COR-L47 (cell line): ENCODE measurements at regions not wholly inside any gene's neighbourhood (a gene's known extent, or its start where the extent isn't known, plus 50 kb on each side); places are given as distances from the start of the nearest gene placed in this dataset.
"Not testable (repeated sequence)": the region's sequence is repeated elsewhere in the genome, so short reads cannot be mapped to it uniquely, and the experiment has no call there.

Experiments
- DNase-seq: peaks from one replicate; lab custom pipeline; 2025; lab: John Stamatoyannopoulos, UW

DNA sequence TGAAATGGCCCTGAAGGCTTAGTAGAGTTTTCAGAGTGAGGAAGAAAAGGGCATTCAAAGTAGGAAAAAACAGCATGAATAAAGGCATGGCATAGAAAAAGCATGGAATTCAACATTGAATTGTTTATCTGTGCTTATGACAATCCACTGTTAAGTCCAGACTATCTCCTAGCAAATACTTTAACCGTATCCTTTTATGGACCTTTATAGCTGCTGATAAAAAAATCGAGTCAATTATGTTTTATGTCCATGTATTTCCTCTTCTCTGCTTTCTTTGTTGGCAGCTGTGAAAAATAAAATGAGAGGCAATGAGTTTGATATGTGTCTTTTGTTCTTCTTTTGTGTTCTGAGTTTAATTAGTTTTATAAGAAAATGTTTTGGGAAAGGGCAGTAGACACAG lies 70.4 kb downstream of the TDRD15 start:
- no peak for DNase-seq

DNA sequence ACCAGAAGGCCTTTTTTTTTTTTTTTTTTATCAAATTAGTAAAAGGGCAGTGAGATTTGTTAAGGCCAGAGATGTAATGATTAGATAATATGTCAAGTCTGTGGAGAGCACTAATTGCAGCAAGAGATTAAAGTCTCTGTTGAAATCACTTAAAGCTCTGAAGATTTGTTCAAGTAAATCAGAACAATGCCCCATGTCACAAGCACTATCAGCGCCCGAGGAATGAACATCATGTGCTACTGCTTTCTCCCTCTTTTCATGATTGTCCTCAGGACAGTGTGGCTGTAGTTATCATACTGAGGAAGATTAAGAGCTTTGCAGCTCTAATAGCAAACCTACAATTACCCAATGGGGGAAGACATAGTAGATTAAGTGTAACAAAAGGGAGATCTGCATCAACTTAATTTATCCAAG lies 71.1 kb downstream of the TDRD15 start:
- DNase-seq: no peak

DNA sequence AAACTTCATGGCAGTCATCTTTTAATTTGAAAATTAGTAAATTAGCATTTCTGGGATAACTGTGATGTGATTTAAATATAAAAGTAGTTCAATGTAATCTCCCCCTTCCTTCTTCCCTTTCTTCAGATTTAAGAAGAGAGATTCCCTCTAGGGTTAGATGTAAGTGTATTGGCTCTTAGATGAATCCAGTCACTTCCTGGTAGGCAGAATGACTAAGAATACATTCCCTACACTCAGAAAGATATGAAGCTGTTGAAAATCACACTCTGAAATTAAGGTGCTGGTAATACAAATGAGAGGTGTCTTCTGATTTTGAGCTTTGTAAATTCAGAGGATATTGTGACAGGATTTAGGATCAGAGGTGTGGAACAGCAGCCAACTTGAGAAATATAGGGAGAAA lies 71.6 kb downstream of the TDRD15 start:
- no peak for DNase-seq

DNA sequence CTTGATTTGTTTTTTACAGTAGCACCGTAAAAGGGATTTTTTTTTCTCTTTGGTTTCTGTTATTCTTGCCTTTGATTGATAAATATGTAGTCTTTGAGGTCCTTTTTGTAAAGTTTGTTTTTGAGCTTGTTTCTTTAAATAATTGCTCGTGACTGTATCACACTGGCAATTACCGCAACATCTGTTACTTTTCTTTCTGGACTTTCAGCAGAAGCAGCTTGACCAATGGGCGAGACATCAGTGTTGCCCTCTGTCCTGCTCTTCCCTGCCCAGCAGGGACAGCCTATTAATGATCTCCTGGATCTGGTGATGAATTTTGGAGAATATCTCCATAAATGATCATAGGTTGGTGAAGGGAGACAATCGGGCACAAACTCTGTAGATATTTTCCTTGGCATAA lies 74.9 kb downstream of the TDRD15 start:
- no peak for DNase-seq

DNA sequence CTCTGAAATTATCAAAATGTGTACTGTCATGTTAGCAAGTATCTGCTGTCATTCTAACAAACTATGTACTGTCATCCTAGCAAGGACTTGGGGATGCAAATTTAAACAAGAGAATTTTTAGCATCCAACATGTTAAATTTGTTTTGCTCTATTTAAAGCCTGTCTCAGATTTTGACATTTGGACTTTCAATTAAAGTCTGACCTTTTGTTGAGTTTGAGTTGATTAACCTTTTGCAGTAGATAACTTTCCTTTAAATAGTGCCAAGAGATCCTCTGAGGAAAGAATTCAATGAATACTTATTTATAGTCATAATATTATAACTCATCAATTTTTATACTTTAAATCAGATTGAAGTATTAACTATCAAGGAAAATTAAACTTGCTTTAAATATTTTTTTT lies 80.2 kb downstream of the TDRD15 start:
- no peak for DNase-seq

DNA sequence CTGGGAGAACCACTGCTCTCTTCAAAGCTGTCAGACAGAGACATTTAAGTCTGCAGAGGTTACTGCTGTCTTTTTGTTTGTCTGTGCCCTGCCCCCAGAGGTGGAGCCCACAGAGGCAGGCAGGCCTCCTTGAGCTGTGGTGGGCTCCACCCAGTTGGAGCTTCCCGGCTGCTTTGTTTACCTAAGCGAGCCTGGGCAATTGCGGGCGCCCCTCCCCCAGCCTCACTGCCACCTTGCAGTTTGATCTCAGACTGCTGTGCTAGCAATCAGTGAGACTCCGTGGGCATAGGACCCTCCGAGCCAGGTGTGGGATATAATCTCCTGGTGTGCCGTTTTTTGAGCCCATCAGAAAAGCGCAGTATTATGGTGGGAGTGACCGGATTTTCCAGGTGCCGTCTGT lies 90.3 kb downstream of the TDRD15 start:
- DNase-seq: not testable (repeated sequence)

DNA sequence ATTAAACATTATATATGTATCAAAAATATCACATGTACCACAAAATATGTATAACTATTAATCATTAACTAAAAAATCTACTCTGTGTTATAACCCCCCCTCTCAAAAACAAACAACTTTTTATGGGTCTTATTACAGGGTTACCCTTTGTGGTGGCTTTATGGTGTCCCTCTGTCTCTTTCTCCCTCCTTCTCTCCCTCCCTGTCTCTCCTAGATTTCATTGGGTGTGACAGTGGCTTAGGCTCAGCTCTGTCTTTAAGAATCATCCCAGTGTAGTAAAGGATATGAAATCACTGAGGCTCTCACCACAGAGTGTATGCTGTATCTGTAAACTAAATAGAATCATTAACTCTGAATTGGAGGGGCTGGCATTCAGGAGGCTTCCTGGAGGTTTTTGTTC lies 93.7 kb downstream of the TDRD15 start:
- DNase-seq: no peak

DNA sequence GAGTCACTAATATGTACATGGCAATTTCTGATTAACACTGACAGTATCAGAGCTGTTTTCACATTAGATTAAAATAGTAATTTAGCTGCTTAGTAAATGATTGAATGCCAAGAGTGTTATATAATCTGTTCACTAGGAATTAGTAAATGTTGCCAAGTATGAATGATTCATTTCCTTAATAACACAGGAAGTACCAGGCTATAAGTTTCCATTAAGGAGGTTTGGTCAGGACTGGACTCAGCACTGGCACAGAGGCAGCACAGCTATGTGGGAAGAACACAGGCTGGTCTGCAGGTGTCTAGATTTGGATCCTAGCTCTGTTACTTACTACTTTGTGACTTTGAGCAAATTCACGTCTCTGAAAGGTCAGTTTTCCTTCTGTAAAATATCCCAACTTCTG lies 97.2 kb downstream of the TDRD15 start:
- DNase-seq: no peak

DNA sequence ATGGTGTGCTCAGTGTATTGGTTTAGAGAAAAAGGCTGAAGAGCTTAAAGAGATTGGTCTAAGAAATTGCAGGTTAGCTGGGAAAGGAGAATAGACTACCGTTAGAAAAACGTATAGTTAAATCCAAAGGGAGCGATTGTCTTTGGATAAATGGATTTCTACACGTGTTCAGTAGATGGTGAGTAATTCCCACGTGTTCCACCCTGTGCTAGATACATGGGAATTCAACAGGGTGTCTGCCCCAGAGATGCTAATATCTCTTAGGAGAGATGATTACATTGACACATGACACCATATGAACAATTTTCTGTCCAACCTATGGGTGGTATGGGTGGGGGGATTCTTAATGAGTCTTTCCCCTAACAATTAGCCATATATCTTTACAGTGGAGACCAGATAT lies 99.8 kb downstream of the TDRD15 start:
- no peak for DNase-seq

DNA sequence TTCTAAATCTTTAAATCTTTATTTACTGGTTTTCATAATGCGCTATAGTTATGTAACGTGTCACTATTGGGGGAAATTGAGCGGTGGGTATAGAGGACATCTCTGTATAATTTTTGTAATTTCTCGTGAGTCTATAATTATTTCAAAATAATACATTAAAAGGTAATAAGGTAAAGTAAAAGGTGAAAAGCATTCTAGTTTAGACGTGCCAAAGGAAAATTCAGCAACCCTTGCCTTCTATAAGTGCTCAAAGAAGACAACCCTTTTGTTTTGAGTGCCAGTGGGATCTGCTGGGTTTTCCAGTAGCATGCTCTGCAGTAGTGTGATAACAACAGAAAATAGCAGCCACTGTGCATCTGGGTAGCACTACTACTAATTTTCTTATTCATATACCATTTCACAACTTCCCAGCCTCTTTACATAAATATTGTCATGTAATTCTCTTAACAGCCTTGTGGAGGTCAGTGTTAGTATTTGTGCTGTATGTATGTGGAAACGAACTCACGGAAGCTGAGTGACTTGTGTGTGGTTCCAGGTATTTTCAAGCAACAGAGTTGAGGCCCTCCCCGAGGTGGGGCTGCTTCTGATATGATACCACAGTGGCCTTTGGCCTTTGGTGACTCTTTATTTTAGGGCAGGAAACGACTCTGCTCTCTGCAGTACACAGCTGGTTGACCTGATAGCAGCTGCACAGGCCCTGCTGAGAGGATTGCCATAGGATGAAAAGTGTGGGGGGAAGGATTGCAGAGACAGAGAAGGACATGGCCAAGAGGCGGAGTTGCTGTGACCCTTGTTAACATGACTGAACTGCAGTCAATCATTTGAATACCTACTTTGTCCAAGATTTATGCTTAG lies 104.5 kb downstream of the TDRD15 start:
- no peak for DNase-seq

DNA sequence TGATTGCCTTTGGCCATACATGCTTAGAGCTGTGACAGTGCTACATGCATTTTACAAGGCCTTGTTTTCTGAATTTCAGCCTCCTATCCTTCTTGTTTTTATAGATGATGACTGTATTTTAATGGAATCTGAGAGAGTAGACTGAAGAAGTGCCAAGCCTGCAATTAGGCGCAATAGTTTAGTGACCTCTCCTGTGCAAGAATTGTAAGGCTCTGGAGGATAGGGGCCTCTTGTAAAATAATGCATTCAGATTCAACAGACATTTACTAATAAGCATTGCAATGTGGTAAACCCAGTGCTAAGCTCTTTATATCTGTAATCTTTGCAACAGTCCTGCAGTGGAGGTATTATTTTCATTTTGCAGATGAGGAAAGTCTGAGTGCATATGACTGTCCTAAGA lies 105.5 kb downstream of the TDRD15 start:
- no peak for DNase-seq

DNA sequence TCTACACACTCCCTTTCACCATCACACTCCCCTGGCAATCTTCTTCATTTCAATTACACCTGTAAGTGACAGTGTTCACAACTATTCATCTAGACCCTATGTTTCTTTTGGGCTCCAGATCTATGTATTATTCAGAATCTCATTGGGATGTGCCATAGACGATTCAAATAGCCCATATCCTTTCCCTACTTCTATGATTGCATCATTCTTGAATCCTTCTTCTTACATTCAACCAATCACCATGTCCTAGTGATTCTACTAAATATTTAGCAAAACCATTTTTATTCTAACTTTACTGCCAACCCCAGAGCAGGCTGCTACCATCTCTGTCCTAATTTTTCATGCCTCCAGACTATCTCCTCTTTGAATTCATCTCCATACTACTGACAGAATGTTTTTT lies 106.4 kb downstream of the TDRD15 start:
- no peak for DNase-seq

DNA sequence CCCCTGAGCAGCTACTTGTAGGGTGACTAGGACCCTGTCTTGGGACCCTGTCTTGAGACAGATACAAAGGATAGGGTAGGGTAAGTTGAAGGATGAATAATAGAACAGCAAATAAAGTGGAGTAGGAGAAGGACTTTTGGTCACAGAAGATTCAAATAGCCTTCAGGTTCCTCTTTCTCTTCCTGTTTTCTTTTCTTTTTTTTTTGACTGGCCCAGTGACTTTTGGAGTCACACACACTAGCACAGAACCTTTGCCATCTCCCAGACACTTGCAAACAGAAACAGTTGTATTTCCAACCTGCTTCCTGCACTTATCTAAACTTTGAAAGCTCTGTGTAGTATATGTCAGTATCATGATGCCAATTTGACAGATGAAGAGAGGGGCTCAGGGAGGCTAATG lies 108.2 kb downstream of the TDRD15 start:
- no peak for DNase-seq

DNA sequence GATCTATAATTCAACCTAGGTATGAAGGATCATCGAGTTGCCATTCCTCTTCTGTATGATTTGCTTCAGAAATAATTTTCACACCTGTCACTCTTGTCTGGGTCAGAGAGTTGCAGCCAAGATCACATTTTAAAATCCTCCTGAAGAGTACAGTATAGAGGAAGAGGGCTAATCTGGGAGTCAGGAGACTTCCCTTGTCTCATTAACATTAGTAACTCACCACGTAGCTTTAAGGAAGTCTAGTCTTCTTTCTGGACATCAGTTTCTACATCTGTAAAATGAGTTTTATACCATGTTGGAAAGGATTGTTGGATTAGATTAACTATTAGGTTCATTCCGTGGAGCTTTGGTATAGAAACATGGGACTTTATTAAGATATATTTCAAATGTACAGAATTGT lies 109.4 kb downstream of the TDRD15 start:
- no peak for DNase-seq

DNA sequence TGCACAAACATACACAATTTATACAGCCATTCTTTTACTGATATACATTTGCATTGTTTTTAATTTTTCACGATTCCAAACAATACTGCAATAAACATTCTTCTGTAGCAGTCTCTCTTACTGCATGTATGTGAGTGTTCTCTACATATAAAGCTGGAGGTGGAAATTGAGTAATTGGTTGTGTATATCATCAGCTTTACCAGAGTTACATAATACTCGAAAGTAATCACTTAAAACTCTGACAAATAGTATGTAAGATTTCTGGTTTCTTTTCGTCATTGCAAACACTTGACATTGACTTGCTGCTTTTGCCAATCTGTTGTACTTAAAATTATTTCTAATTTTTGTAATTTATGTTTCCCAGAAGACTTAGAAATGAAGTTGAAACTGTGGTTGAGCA lies 110.2 kb downstream of the TDRD15 start:
- DNase-seq: no peak

DNA sequence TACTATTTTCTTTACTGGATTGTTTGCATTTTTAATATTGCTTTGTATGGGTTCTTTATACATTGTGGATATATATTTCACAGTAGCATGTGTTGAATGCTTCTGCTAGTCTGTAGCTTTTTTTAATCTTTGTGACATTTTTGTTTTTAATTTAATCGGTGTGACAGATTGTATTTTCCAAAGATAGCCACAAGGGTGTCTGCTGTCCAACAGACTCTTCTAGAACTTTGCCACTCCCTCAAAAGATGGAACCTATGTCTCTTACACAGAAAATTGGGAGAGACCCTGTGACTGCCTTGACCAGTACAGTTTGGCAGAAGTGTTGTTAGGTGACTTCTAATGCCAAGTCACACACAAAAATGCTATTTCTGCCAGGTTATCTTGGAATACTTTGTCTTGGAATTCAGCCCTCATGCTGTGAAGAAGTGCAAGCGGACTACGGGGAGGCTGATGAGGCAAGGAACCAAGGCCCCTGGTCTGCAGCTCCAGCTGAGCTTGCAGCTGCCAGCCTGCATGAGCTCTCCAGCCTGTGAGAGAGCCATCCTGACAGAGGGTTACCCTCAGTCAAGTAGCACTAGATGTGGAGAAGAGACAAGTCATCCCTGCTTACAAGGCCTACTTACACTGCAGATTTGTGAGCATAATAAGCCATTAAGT lies 110.8 kb downstream of the TDRD15 start:
- DNase-seq: no peak

DNA sequence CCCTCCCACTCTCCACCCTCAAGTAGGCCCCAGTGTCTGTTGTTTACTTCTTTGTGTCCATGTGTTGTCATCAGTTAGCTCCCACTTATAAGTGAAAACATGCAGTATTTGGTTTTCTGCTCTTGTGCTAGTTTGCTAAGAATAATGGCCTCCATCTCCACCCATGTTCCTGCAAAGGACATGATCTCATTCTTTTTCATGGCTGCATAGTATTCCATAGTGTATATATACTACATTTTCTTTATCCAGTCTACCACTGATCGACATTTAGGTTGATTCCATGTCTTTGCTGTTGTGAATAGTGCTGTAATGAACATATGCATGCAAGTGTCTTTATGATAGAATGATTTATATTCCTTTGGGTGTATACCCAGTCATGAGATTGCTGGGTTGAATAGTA lies 116.0 kb downstream of the TDRD15 start:
- DNase-seq: not testable (repeated sequence)

DNA sequence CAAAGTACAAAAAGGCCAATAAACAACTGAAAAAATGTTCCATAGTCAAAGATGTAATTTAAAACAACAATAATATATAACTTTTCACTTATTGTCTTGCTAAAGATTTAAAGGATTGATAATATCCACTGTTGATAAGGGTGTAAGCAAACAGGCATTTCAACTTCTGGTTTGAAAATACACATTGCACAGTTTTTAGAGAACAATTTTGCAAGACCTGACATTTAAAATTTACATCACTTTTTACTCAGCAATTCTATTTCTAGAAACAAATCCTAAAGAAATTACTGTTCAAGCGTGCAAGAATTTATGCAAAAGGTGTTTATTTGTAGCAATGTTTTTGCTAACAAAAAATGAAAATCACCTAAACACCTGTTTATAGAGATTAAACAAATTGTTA lies 120.4 kb downstream of the TDRD15 start:
- no peak for DNase-seq

DNA sequence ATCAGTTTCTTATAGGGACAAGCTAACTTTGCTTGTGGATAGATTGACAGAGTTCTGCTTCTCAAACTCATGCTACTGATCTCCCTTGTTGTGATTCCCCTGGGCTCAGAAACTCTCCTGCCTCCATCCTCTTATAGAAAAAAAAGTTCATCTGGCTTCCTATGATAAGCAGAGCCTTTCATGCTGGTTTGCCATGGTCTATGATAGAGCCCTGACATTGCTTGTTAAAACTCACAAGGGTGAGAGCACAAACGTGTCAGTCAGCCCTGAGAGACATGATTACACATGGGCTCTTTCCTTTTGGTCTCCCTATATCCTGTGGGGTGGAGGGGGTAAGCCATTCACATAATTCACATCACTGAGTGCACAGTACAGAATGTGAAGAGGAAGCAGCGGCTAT lies 121.8 kb downstream of the TDRD15 start:
- DNase-seq: no peak

DNA sequence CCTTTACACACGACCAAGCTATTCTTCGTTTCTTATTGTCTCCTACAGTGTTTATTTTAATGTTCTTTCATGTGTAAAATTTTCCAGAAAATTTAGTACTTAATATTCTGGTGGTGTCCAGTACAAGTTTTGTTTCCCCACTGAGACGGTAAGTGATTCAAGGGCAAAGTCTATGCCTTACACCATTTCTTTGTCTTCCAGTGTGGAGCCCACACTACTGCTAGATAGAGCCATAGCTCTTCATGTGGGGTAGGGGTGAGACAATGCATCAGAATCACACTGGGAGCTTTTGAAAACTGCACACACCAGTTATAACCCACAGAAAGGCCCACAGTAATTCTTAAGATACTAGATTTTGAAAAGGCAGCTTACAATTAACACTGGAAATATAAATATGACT lies 125.6 kb downstream of the TDRD15 start:
- DNase-seq: no peak

DNA sequence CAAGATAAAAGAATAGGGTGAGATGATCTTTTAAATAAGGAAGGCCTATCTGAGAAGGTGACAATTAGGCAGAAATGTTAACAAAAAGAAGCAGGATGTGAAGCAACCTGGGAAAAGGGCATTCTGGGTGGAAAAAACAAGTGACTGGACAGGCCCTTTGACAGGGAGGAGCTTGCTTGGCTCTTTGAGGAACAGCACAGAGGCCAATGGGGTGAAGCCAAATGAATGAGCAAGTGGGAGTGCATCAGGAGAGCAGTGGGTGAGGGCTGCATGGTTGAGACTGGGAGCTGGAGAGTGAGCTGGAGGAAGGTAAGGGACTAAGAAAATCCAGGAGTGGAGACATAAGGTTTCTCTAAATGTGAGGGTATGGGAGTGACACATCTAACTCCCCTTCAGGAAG lies 126.9 kb downstream of the TDRD15 start:
- no peak for DNase-seq

DNA sequence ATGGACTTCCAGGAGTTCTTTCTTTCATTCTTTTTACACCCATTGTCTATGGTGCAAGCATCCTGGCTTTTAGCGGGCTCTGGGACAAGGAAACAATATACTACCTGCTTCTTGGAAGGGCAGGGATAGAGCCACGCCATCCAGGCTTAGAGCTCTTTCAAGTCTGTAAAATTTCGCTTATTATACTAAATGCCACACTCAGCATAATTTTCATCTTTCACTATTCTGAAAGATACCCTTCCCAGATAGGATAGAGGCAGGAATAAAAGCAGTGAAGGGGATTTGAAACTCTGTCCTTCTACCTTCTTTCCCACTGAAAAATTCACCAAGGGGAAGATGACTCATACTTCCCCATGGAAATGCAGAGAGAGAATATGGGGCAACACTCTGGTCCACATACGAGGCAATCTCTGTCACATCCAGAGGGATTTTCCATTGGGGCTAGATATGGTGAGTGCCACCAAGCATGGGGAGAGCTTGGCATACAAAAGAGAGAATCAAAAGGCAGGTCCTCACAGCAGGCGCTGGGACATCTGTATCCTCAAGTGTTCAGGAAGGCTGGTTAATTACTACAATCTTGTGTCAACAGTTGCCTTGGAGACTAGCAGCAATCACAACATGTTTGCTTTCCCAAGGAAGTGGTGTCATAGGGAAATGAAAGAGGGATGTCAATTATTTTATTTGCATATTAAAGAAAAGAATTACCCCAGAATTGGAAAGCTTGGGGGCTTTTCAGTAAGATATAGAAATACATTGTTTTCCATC lies 127.6 kb downstream of the TDRD15 start:
- DNase-seq: peak; percentile 92
